Central memory CD8-positive, alpha-beta T cell (primary cell): ENCODE measurements at regions not wholly inside any gene's neighbourhood (a gene's known extent, or its start where the extent isn't known, plus 50 kb on each side); places are given as distances from the start of the nearest gene placed in this dataset.
A peak's percentile ranks its signal among the peaks of the same experiment; 100 is the strongest.

Experiments used
- ATAC-seq: fragments of 150-1000 bp; cut with Tn5 transposase; replicated peaks from 2 replicates; pipeline ENCODE4 v1.10.0; 2022; ENCODE audit warnings: mild to moderate bottlenecking, moderate FRiP score, moderate number of reproducible peaks; ENCODE audit not compliant: poor library complexity, severe bottlenecking; ENCODE audit errors: extremely low read depth
- DNase-seq, 2 donors: peaks; one replicate each; pipeline ENCODE4 v3.0.0; 2021; ENCODE audit warnings: low spot score in 2 of 2
- H3K27ac Mint-ChIP-seq: one replicate; pipeline ENCODE4 v1.8.0; 2022; ENCODE audit warnings: low read depth, mild to moderate bottlenecking, moderate library complexity, mixed read lengths
- H3K27me3 Mint-ChIP-seq: one replicate; pipeline ENCODE4 v1.8.0; 2022; ENCODE audit warnings: mixed read lengths
- H3K36me3 Mint-ChIP-seq: one replicate; pipeline ENCODE4 v1.8.0; 2022; ENCODE audit warnings: mild to moderate bottlenecking, moderate library complexity, mixed read lengths; ENCODE audit not compliant: insufficient read depth
- H3K4me1 Mint-ChIP-seq: one replicate; pipeline ENCODE4 v1.8.0; 2022; ENCODE audit warnings: mixed read lengths
- H3K4me3 Mint-ChIP-seq: one replicate; pipeline ENCODE4 v1.8.0; 2022; ENCODE audit warnings: mild to moderate bottlenecking, moderate library complexity, mixed read lengths
- H3K9me3 Mint-ChIP-seq: one replicate; pipeline ENCODE4 v1.8.0; 2022; ENCODE audit warnings: mixed read lengths

DNA sequence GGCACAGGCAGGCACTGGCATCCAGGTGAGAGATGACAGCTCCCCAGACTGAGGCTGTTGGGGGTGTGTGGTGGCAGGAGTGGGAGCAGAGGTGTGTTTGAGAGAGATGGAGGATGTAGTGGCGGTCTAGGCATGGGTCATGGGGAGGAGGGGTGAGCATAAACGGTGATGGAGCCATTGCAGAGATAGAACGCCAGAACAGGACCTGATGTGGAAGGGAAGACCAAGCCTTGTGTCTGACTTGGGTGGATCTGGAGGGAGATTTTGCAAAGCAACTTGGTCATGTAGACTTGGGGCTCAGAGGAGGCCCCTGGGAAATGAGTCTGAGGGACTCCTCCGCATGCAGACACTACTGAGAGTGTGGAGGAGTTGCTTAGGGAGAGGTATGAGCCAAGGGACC, 50.0 kb upstream of the CLDN5 start:
- H3K36me3 Mint-ChIP-seq: peaks cover 3% of the 10 kb centered on the region
- H3K4me3 Mint-ChIP-seq: no peak overlapping the region
- peaks cover 24% of the 10 kb centered on the region for H3K27me3 Mint-ChIP-seq
- H3K4me1 Mint-ChIP-seq: peaks cover 13% of the 10 kb centered on the region
- H3K27ac Mint-ChIP-seq: no peak overlapping the region
- ATAC-seq (no peak), DNase-seq (no peak)
- no peaks in the 10 kb centered on the region for H3K9me3 Mint-ChIP-seq

DNA sequence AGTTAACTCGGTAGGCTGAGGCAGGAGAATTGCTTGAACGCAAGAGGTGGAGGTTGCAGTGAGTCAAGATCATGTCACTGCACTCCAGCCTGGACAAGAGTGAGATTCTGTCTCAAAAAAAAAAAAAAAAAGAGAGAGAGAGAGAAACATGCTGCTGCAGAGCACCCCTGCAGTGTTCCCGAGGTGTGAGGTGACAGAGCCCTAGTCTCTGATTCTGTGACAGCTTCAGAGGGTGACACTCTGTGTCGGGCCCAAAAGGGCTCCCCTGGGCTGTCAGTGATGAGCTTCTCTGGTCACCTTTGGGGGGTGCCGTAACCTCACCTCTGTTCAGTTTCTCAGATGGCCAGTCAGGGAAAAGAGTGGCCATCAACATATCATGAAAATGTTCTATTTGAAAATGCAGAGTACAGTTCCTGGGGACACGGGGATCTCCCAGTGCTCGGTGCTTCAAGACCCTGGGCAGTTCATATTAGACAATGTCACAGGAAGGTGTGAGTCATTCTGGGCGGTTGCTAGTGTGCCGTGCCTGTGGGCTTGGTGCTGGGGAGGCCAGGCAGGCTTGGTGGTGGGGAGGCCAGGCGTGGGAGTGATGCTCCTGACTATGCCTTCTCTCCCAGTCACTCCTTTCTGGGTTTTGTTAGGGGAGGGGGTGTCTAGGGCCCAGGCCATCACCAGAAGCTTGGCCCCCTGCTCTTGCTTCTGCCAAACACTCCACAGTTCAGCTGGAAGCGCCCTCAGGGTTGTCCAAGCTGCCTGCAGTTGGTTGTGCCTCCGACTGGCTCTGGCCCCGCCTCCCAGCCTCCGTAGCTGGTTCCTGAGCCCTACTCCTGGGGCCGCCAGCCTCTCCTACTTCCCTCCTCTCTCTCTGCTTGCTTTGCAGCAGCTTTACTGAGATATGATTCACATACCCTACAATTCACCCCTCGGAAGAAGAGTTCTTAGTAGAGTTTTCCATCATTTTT, 52.5 kb upstream of the CLDN5 start:
- peaks cover 34% of the 10 kb centered on the region for H3K27me3 Mint-ChIP-seq
- ATAC-seq (peak; percentile 78), DNase-seq (no peak)
- peak overlapping the region; percentile 75 for H3K27ac Mint-ChIP-seq
- H3K36me3 Mint-ChIP-seq: peaks cover 3% of the 10 kb centered on the region
- H3K9me3 Mint-ChIP-seq: no peaks in the 10 kb centered on the region
- H3K4me1 Mint-ChIP-seq: peaks cover 26% of the 10 kb centered on the region
- H3K4me3 Mint-ChIP-seq: no peak overlapping the region

GRCh38 chr22:19577422-19577966, 53.3 kb upstream of the CLDN5 start:
- no peak overlapping the region for H3K27ac Mint-ChIP-seq
- peaks cover 26% of the 10 kb centered on the region for H3K4me1 Mint-ChIP-seq
- H3K4me3 Mint-ChIP-seq: no peak overlapping the region

GRCh38 chr22:19578180-19579004, 54.2 kb upstream of the CLDN5 start:
- no peak for DNase-seq
- peaks cover 26% of the 10 kb centered on the region for H3K4me1 Mint-ChIP-seq
- H3K36me3 Mint-ChIP-seq: no peaks in the 10 kb centered on the region
- no peaks in the 10 kb centered on the region for H3K9me3 Mint-ChIP-seq
- peaks cover 32% of the 10 kb centered on the region for H3K27me3 Mint-ChIP-seq
- H3K27ac Mint-ChIP-seq: peak overlapping the region; percentile 57
- no peak for ATAC-seq
- H3K4me3 Mint-ChIP-seq: no peak overlapping the region

More at GRCh38 chr22:19577422-19577966, 53.3 kb upstream of the CLDN5 start:
- ATAC-seq (no peak), DNase-seq (no peak)
- peaks cover 34% of the 10 kb centered on the region for H3K27me3 Mint-ChIP-seq
- H3K36me3 Mint-ChIP-seq: peaks cover 3% of the 10 kb centered on the region
- no peaks in the 10 kb centered on the region for H3K9me3 Mint-ChIP-seq

DNA sequence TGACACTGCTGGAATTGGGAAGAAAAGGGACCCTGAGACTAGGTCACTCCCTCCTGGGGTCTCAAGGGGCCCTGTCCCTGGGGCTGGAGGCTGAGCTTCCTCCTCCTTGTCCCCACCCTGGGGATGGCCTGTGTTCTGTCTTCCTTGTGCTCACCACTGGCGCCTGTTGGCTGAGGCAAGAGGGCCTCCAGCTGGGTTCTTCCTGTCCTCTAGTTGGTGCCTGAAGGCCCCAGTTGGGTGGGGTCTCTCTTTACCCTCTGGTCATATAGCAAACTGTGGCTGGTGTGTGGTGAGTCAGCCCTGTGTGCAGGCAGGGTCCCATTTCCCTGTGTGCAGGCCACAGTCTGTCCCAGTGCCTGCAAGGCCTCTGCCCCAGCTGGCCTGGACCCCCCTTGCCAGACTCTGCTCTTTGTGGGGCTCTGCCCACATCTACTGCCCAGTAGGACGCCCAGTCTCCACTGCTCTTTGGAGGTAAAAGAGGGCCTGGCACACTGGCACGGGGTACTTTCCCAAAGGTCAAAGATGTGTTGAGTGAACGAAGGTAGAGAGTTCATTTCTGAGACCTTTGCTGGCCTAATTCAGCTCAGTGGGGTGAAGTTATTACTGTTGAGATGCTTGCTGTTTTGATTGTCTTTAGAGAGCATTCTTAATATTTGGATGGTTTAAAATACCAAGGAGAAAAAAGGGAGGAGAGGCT, 55.1 kb upstream of the CLDN5 start:
- Mint-ChIP-seq H3K36me3 (no peaks in the 10 kb centered on the region), H3K27me3 (peaks cover 24% of the 10 kb centered on the region), H3K4me3 (no peak overlapping the region), H3K4me1 (peaks cover 26% of the 10 kb centered on the region), H3K27ac (peak overlapping the region; percentile 57), H3K9me3 (no peaks in the 10 kb centered on the region)
- ATAC-seq: no peak
- DNase-seq: no peak

- Mint-ChIP-seq H3K4me3 (no peak overlapping the region), H3K27ac (no peak overlapping the region), H3K4me1 (peaks cover 26% of the 10 kb centered on the region), H3K27me3 (peaks cover 20% of the 10 kb centered on the region), H3K9me3 (no peaks in the 10 kb centered on the region), H3K36me3 (no peaks in the 10 kb centered on the region)
- DNase-seq (no peak), ATAC-seq (no peak)
These were observed 55.7 kb upstream of the CLDN5 start for GRCh38 chr22:19579880-19580279.

- Mint-ChIP-seq H3K4me3 (no peak overlapping the region), H3K27ac (no peak overlapping the region), H3K36me3 (no peaks in the 10 kb centered on the region), H3K27me3 (peaks cover 20% of the 10 kb centered on the region), H3K4me1 (peaks cover 26% of the 10 kb centered on the region), H3K9me3 (no peaks in the 10 kb centered on the region)
- DNase-seq (no peak), ATAC-seq (no peak)
These were observed 56.2 kb upstream of the CLDN5 start for GRCh38 chr22:19580291-19580890.

DNA sequence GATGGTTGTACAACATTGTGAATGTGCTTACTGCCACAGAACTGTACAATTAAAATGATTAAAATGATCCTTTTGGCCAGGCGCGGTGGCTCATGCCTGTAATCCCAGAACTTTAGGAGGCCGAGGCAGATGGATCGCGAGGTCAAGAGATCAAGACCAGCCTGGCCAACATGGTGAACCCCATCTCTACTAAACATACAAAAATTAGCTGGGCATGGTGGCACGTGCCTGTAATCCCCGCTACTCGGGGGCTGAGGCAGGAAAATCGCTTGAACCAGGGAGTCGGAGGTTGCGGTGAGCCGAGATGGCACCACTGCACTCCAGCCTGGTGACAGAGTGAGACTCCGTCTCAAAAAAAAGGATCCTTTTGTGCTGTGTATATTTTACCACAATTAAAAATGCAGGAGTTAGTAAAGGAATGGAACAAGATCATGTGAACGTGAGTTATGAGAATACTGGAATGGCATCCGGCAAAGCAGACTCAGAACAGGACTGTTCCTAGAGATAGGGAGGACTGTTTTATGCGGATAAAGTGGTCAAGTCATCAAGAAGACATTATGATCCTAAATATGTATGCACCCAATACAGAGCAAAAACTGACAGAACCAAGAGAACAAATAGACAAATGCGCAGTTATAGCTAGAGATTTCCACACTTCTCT, 58.0 kb upstream of the CLDN5 start:
- Mint-ChIP-seq H3K27ac (no peak overlapping the region), H3K9me3 (no peaks in the 10 kb centered on the region), H3K4me3 (no peak overlapping the region), H3K4me1 (peaks cover 20% of the 10 kb centered on the region), H3K27me3 (peaks cover 20% of the 10 kb centered on the region), H3K36me3 (no peaks in the 10 kb centered on the region)
- no peak for ATAC-seq
- no peak for DNase-seq

GRCh38 chr22:19586922-19587684, 62.9 kb upstream of the CLDN5 start:
- DNase-seq (no peak), ATAC-seq (no peak)
- H3K36me3 Mint-ChIP-seq: no peaks in the 10 kb centered on the region
- H3K9me3 Mint-ChIP-seq: no peaks in the 10 kb centered on the region
- no peak overlapping the region for H3K27ac Mint-ChIP-seq
- H3K4me3 Mint-ChIP-seq: no peak overlapping the region
- peaks cover 17% of the 10 kb centered on the region for H3K27me3 Mint-ChIP-seq
- no peaks in the 10 kb centered on the region for H3K4me1 Mint-ChIP-seq

DNA sequence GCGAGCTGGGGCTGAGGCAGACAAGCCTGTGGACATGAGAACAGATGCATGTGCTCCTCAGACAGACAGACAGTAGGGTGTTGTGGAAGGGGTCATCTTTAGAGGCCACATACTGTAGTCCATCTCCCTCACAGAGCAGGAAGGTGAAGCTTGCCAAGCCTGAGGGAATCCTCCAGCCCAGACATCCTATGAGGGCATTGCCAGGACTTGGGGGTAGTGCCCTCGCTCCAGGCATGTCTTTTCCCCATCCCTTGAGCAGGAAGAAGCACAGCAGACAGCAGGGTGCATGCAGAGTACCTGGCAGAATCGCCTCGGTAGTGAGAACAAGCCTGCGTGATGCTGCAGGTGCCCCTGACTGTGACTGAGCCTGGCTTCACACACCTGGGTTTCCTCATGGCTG, 66.5 kb upstream of the CLDN5 start:
- ATAC-seq: no peak
- no peak for DNase-seq
- no peaks in the 10 kb centered on the region for H3K9me3 Mint-ChIP-seq
- peaks cover 17% of the 10 kb centered on the region for H3K27me3 Mint-ChIP-seq
- no peak overlapping the region for H3K27ac Mint-ChIP-seq
- no peaks in the 10 kb centered on the region for H3K36me3 Mint-ChIP-seq
- H3K4me3 Mint-ChIP-seq: no peak overlapping the region
- no peaks in the 10 kb centered on the region for H3K4me1 Mint-ChIP-seq

- no peaks in the 10 kb centered on the region for H3K4me1 Mint-ChIP-seq
- no peaks in the 10 kb centered on the region for H3K36me3 Mint-ChIP-seq
- DNase-seq: no peak
- peaks cover 17% of the 10 kb centered on the region for H3K27me3 Mint-ChIP-seq
- ATAC-seq: no peak
- H3K9me3 Mint-ChIP-seq: no peaks in the 10 kb centered on the region
- no peak overlapping the region for H3K27ac Mint-ChIP-seq
- H3K4me3 Mint-ChIP-seq: no peak overlapping the region
These were observed 67.4 kb upstream of the CLDN5 start for GRCh38 chr22:19591568-19591967.
